OCI-LY1 (cell line): ENCODE measurements at regions not wholly inside any gene's neighbourhood (a gene's known extent, or its start where the extent isn't known, plus 50 kb on each side); places are given as distances from the start of the nearest gene placed in this dataset.
"Not testable (repeated sequence)": the region's sequence is repeated elsewhere in the genome, so short reads cannot be mapped to it uniquely, and the experiment has no call there.

Source experiments
- H2AFZ ChIP-seq: fragments of 200-600 bp; sonication (generic), shearing (Covaris generic); 2 replicates; pipeline ENCODE4 v1.6.0; 2014; ENCODE audit warnings: antibody characterized with exemption, mild to moderate bottlenecking, low read length
- H3F3A ChIP-seq: fragments of 200-600 bp; sonication (generic), shearing (Covaris generic); 2 replicates; pipeline ENCODE4 v1.6.0; 2014; ENCODE audit warnings: mild to moderate bottlenecking, antibody characterized with exemption, low read length, moderate library complexity; ENCODE audit not compliant: insufficient read depth
- H3K27ac ChIP-seq: fragments of 200-600 bp; sonication (generic); 2 replicates; pipeline ENCODE4 v1.5.1; 2014; ENCODE audit warnings: low read length, mixed run types, mild to moderate bottlenecking, low read depth; ENCODE audit not compliant: poor library complexity, severe bottlenecking
- H3K27me3 ChIP-seq: fragments of 200-600 bp; sonication (generic); 2 replicates; pipeline ENCODE4 v1.6.0; 2014; ENCODE audit warnings: antibody characterized with exemption, mild to moderate bottlenecking, low read length, moderate library complexity; ENCODE audit not compliant: insufficient read depth
- H3K36me3 ChIP-seq: fragments of 200-600 bp; sonication (generic); 2 replicates; pipeline ENCODE4 v1.6.1; 2014; ENCODE audit warnings: mild to moderate bottlenecking, antibody characterized with exemption, low read length, moderate library complexity, mixed read lengths; ENCODE audit not compliant: insufficient read depth
- H3K4me1 ChIP-seq: fragments of 200-600 bp; sonication (generic); 2 replicates; pipeline ENCODE4 v1.5.1; 2014; ENCODE audit warnings: mild to moderate bottlenecking, low read length, moderate library complexity; ENCODE audit not compliant: insufficient read depth, severe bottlenecking
- H3K4me2 ChIP-seq: fragments of 200-600 bp; sonication (generic), shearing (Covaris generic); 2 replicates; pipeline ENCODE4 v1.6.1; 2014; ENCODE audit warnings: low read length
- H3K4me3 ChIP-seq: fragments of 200-600 bp; sonication (generic); 2 replicates; pipeline ENCODE4 v1.5.1; 2014; ENCODE audit warnings: low read length, low read depth, mild to moderate bottlenecking, mixed read lengths; ENCODE audit not compliant: poor library complexity, severe bottlenecking
- H3K79me2 ChIP-seq: fragments of 200-600 bp; shearing (Covaris generic); 2 replicates; pipeline ENCODE4 v1.6.1; 2016; ENCODE audit warnings: mixed run types, low read length, mixed read lengths; ENCODE audit not compliant: insufficient read depth
- H3K9ac ChIP-seq: fragments of 200-600 bp; sonication (generic), shearing (Covaris generic); 2 replicates; pipeline ENCODE4 v1.6.1; 2014; ENCODE audit warnings: mild to moderate bottlenecking, low read length, mixed read lengths
- H3K9me2 ChIP-seq: fragments of 200-600 bp; sonication (generic), shearing (Covaris generic); 2 replicates; pipeline ENCODE4 v1.6.1; 2014; ENCODE audit warnings: low read depth, mild to moderate bottlenecking, low read length, mixed read lengths
- H3K9me3 ChIP-seq: fragments of 200-600 bp; shearing (Covaris generic); 2 replicates; pipeline ENCODE4 v1.6.1; 2014; ENCODE audit warnings: low read length, mixed read lengths
- H4K20me1 ChIP-seq: fragments of 200-600 bp; sonication (generic), shearing (Covaris generic); 2 replicates; pipeline ENCODE4 v1.6.0; 2016; ENCODE audit warnings: mild to moderate bottlenecking, low read length; ENCODE audit not compliant: insufficient read depth
- CTCF ChIP-seq: fragments of 200-600 bp; sonication (generic), shearing (Covaris generic); IDR thresholded peaks from 2 replicates; pipeline ENCODE4 v1.5.1; 2017; ENCODE audit warnings: mild to moderate bottlenecking, antibody characterized with exemption, low read length, moderate library complexity, mixed read lengths
- EZH2 ChIP-seq: fragments of 200-600 bp; sonication (generic), shearing (Covaris generic); IDR thresholded peaks from 2 replicates; pipeline ENCODE4 v1.8.0; 2017; ENCODE audit warnings: borderline replicate concordance, mixed run types, mild to moderate bottlenecking, antibody characterized with exemption, low read length, moderate library complexity, mixed read lengths

- no peak overlapping the region for H2AFZ ChIP-seq
Measured at GRCh38 chr13:107927557-107927956, 287.8 kb downstream of the LIG4 start.

GRCh38 chr13:107926515-107926914 lies 288.8 kb downstream of the LIG4 start:
- H3K4me2 ChIP-seq, H3K27me3 ChIP-seq, H3K4me1 ChIP-seq, H3K27ac ChIP-seq, H4K20me1 ChIP-seq, H2AFZ ChIP-seq, H3K9ac ChIP-seq, H3K79me2 ChIP-seq, H3K9me3 ChIP-seq, H3K4me3 ChIP-seq, H3K36me3 ChIP-seq, H3F3A ChIP-seq, H3K9me2 ChIP-seq: not testable (repeated sequence)

More at GRCh38 chr13:107927557-107927956, 287.8 kb downstream of the LIG4 start:
- H3K4me3 ChIP-seq, result no peak overlapping the region
- H4K20me1 ChIP-seq, result no peaks in the 10 kb centered on the region
- no peak overlapping the region for H3K4me2 ChIP-seq
- no peaks in the 10 kb centered on the region for H3K9me2 ChIP-seq
- no peaks in the 10 kb centered on the region for H3F3A ChIP-seq
- no peak overlapping the region for H3K27ac ChIP-seq
- H3K79me2 ChIP-seq, result no peaks in the 10 kb centered on the region
- no peaks in the 10 kb centered on the region for H3K27me3 ChIP-seq
- H3K4me1 ChIP-seq, result no peaks in the 10 kb centered on the region
- H3K9ac ChIP-seq, result no peak overlapping the region
- TF ChIP-seq EZH2 (no peak), CTCF (no peak)
- H3K9me3 ChIP-seq, result no peaks in the 10 kb centered on the region
- H3K36me3 ChIP-seq, result no peaks in the 10 kb centered on the region

GRCh38 chr13:107916902-107917301 lies 298.4 kb downstream of the LIG4 start:
- H3K9me3 ChIP-seq, H3K27ac ChIP-seq, H3K36me3 ChIP-seq, H3K4me2 ChIP-seq, H3K4me3 ChIP-seq, H3K27me3 ChIP-seq, H3K9me2 ChIP-seq, H3K79me2 ChIP-seq, H2AFZ ChIP-seq, H3K4me1 ChIP-seq, H3F3A ChIP-seq, H4K20me1 ChIP-seq, H3K9ac ChIP-seq: not testable (repeated sequence)

DNA sequence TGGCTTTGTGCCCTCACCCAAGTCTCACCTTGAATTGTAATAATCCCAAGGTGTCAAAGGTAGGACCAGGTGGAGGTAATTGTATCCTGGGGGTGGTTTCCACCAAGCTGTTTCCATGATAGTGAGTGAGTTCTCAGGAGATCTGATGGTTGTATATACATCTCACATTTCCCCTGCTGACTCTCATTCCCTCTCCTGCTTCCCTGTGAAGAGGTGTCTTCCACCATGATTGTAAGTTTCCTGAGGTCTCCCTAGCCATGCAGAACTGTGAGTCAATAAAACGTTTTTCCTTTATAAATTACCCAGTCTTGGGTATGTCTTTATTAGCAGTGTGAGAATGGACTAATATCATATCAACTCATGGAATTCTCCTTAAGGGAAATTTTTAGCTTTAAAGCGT lies 302.6 kb downstream of the LIG4 start:
- H3K4me1 ChIP-seq, result no peaks in the 10 kb centered on the region

More for the DNA sequence above, 302.6 kb downstream of the LIG4 start:
- H3F3A ChIP-seq, result no peaks in the 10 kb centered on the region
- H3K4me3 ChIP-seq, result no peak overlapping the region
- H3K27ac ChIP-seq, result no peak overlapping the region
- no peak overlapping the region for H3K9ac ChIP-seq
- no peaks in the 10 kb centered on the region for H3K27me3 ChIP-seq
- no peaks in the 10 kb centered on the region for H3K36me3 ChIP-seq
- no peak overlapping the region for H3K4me2 ChIP-seq
- no peaks in the 10 kb centered on the region for H4K20me1 ChIP-seq
- TF ChIP-seq CTCF (no peak), EZH2 (no peak)
- no peak overlapping the region for H2AFZ ChIP-seq
- H3K9me3 ChIP-seq, result no peaks in the 10 kb centered on the region
- no peaks in the 10 kb centered on the region for H3K79me2 ChIP-seq
- no peaks in the 10 kb centered on the region for H3K9me2 ChIP-seq
